OCI-LY3 (cell line): ENCODE measurements at regions not wholly inside any gene's neighbourhood (a gene's known extent, or its start where the extent isn't known, plus 50 kb on each side); places are given as distances from the start of the nearest gene placed in this dataset.

ENCODE experiments used
- EZH2phosphoT487 ChIP-seq: fragments of 200-600 bp; shearing (Covaris generic); IDR thresholded peaks from 2 replicates; pipeline ENCODE4 v1.6.1; 2018; ENCODE audit warnings: antibody characterized with exemption, mixed run types, low read depth
- TF ChIP-seq, protein P1 (sequence below): fragments of 200-600, 300-600 bp; sonication (generic); IDR thresholded peaks from 2 replicates; pipeline ENCODE4 v1.5.1; 2014; ENCODE audit warnings: antibody characterized with exemption, low read length, low read depth

DNA sequence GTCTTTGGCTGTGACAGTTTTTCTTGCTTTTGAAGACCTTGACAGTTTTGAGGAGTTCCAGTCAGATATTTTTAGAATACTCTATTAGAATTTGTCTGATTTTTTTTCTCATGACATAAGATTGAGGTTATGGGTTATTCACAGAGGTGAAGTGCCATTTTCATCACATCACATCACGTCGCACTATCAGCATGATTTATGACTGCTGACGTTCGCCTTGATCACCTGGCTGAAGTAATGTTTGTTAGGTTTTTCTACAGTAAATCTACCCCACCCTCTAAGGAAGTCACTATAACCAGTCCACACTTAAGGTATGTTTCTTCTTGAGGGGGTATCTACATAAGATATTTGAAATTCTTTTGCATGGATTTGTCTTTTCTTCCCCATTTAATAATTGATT is 169.7 kb downstream of the NDFIP2 start:
- TF ChIP-seq, protein P1, sequence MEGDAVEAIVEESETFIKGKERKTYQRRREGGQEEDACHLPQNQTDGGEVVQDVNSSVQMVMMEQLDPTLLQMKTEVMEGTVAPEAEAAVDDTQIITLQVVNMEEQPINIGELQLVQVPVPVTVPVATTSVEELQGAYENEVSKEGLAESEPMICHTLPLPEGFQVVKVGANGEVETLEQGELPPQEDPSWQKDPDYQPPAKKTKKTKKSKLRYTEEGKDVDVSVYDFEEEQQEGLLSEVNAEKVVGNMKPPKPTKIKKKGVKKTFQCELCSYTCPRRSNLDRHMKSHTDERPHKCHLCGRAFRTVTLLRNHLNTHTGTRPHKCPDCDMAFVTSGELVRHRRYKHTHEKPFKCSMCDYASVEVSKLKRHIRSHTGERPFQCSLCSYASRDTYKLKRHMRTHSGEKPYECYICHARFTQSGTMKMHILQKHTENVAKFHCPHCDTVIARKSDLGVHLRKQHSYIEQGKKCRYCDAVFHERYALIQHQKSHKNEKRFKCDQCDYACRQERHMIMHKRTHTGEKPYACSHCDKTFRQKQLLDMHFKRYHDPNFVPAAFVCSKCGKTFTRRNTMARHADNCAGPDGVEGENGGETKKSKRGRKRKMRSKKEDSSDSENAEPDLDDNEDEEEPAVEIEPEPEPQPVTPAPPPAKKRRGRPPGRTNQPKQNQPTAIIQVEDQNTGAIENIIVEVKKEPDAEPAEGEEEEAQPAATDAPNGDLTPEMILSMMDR, result no peak
- no peak for TF ChIP-seq EZH2phosphoT487
